ENCODE measurements at regions not wholly inside any gene's neighbourhood (a gene's known extent, or its start where the extent isn't known, plus 50 kb on each side); places are given as distances from the start of the nearest gene placed in this dataset.

GRCh38 chr15:35673093-35673684, 127.2 kb upstream of the DPH6 start (continued):
- TF ChIP-seq MYC (IDR thresholded peaks at IDR 0.05; ENCODE audit: low read depth, low read length): 0 out of 2 replicates have a peak, but pooled peaks have one; percentile 36
- no peak for TF ChIP-seq MYC (CRISPR knock-in tag; IDR thresholded peaks at IDR 0.05; ENCODE audit: borderline replicate concordance, low read depth)
- no peak for TF ChIP-seq POLR3G (IDR thresholded peaks at IDR 0.05; ENCODE audit: extremely low read depth, insufficient read length, insufficient replicate concordance)
- 0 out of 2 replicates have a peak, but pooled peaks have one; percentile 19 for TF ChIP-seq MAFK (IDR thresholded peaks at IDR 0.05; ENCODE audit: low read length)
- no peak for TF ChIP-seq SIX5 (IDR thresholded peaks at IDR 0.05; ENCODE audit: borderline replicate concordance in 1 of 2, insufficient read depth in 1 of 2, low read depth in 1 of 2, low read length in 2 of 2)
- TF ChIP-seq CC2D1A (IDR thresholded peaks at IDR 0.05): no peak
- TF ChIP-seq RAD51 (IDR thresholded peaks at IDR 0.05; ENCODE audit: borderline replicate concordance, low read depth): no peak
- TF ChIP-seq, protein P1, sequence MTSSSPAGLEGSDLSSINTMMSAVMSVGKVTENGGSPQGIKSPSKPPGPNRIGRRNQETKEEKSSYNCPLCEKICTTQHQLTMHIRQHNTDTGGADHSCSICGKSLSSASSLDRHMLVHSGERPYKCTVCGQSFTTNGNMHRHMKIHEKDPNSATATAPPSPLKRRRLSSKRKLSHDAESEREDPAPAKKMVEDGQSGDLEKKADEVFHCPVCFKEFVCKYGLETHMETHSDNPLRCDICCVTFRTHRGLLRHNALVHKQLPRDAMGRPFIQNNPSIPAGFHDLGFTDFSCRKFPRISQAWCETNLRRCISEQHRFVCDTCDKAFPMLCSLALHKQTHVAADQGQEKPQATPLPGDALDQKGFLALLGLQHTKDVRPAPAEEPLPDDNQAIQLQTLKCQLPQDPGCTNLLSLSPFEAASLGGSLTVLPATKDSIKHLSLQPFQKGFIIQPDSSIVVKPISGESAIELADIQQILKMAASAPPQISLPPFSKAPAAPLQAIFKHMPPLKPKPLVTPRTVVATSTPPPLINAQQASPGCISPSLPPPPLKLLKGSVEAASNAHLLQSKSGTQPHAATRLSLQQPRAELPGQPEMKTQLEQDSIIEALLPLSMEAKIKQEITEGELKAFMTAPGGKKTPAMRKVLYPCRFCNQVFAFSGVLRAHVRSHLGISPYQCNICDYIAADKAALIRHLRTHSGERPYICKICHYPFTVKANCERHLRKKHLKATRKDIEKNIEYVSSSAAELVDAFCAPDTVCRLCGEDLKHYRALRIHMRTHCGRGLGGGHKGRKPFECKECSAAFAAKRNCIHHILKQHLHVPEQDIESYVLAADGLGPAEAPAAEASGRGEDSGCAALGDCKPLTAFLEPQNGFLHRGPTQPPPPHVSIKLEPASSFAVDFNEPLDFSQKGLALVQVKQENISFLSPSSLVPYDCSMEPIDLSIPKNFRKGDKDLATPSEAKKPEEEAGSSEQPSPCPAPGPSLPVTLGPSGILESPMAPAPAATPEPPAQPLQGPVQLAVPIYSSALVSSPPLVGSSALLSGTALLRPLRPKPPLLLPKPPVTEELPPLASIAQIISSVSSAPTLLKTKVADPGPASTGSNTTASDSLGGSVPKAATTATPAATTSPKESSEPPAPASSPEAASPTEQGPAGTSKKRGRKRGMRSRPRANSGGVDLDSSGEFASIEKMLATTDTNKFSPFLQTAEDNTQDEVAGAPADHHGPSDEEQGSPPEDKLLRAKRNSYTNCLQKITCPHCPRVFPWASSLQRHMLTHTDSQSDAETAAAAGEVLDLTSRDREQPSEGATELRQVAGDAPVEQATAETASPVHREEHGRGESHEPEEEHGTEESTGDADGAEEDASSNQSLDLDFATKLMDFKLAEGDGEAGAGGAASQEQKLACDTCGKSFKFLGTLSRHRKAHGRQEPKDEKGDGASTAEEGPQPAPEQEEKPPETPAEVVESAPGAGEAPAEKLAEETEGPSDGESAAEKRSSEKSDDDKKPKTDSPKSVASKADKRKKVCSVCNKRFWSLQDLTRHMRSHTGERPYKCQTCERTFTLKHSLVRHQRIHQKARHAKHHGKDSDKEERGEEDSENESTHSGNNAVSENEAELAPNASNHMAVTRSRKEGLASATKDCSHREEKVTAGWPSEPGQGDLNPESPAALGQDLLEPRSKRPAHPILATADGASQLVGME (CRISPR knock-in tag; IDR thresholded peaks at IDR 0.05): no peak
- no peak for TF ChIP-seq ELF4 (CRISPR knock-in tag; IDR thresholded peaks at IDR 0.05)
- peak; percentile 31; the same call in 1 of the 2 replicates for TF ChIP-seq PKNOX1 (IDR thresholded peaks at IDR 0.05)
- TF ChIP-seq RBM15 (IDR thresholded peaks at IDR 0.05; ENCODE audit: insufficient read depth, low read length): no peak
- no peak for TF ChIP-seq THRAP3 (IDR thresholded peaks at IDR 0.05; ENCODE audit: borderline replicate concordance)
- no peak for TF ChIP-seq ZNF274 (IDR thresholded peaks at IDR 0.05; ENCODE audit: borderline replicate concordance, low read depth, low read length)
- no peak for TF ChIP-seq U2AF2 (optimal IDR thresholded peaks at IDR 0.05; ENCODE audit: low read depth, low read length)
- no peak for TF ChIP-seq FOXK1 (CRISPR knock-in tag; IDR thresholded peaks at IDR 0.05; ENCODE audit: borderline replicate concordance)
- no peak for TF ChIP-seq CAMTA2 (CRISPR knock-in tag; conservative IDR thresholded peaks at IDR 0.05)
- no peak for TF ChIP-seq ILF3 (IDR thresholded peaks at IDR 0.05; ENCODE audit: borderline replicate concordance)
- TF ChIP-seq NFE2 (IDR thresholded peaks at IDR 0.05; ENCODE audit: low read depth): no peak
- TF ChIP-seq ZNF280A (IDR thresholded peaks at IDR 0.05; ENCODE audit: low read depth, partially characterized antibody): no peak
- TF ChIP-seq ZNF431 (CRISPR knock-in tag; IDR thresholded peaks at IDR 0.05): no peak
- no peak for TF ChIP-seq GTF2E2 (tag; IDR thresholded peaks at IDR 0.05)
- peak; percentile 69 for TF ChIP-seq TAL1 (IDR thresholded peaks at IDR 0.05)
- TF ChIP-seq ZNF217 (CRISPR knock-in tag; IDR thresholded peaks at IDR 0.05): no peak
